Right lobe of liver (tissue), 6 donors: ENCODE measurements at regions not wholly inside any gene's neighbourhood (a gene's known extent, or its start where the extent isn't known, plus 50 kb on each side); places are given as distances from the start of the nearest gene placed in this dataset.

Experiments
- ATAC-seq, 4 donors: fragments of 200-7000 bp; cut with Tn5 transposase; one replicate each; pipeline ENCODE4 v1.9.1; 2020; ENCODE audit warnings: mild to moderate bottlenecking in 4 of 4, moderate library complexity in 4 of 4
- DNase-seq, 3 donors: peaks; one replicate each; pipeline ENCODE4 v3.0.0-alpha.2; 2020
- H3K27ac ChIP-seq, 3 donors: fragments of 200-600 bp; one replicate each; pipeline ENCODE4 v1.8.0; 2022
- H3K27me3 ChIP-seq, 2 donors: fragments of 200-600 bp; one replicate each; pipeline ENCODE4 v1.8.0; 2022
- H3K36me3 ChIP-seq, 4 donors: fragments of 200-600 bp; sonication (generic) in 1 of 4; one replicate each; pipeline versions ENCODE4 v1.5.1 to v1.8.0; 2017 to 2022; ENCODE audit warnings: control low read depth in 1 of 4
- H3K4me1 ChIP-seq, 4 donors: fragments of 200-600 bp; sonication (generic) in 1 of 4; one replicate each; pipeline versions ENCODE4 v1.5.1 to v1.8.0; 2017 to 2022; ENCODE audit warnings: control low read depth in 1 of 4
- H3K4me3 ChIP-seq, 3 donors: fragments of 200-600 bp; one replicate each; pipeline ENCODE4 v1.8.0; 2022
- H3K9me3 ChIP-seq, 4 donors: fragments of 200-600 bp; sonication (generic) in 1 of 4; one replicate each; pipeline versions ENCODE4 v1.5.1 to v1.8.0; 2017 to 2022; ENCODE audit warnings: control low read depth in 1 of 4
- POLR2A ChIP-seq: fragments of 450-650 bp; IDR thresholded peaks from one replicate; pipeline ENCODE4 v1.6.1; 2017; ENCODE audit warnings: antibody characterized with exemption, mild to moderate bottlenecking
- WGBS: methylation state at CpG from one replicate; pipeline ENCODE4 v1.1.6; 2018; ENCODE audit warnings: low coverage, low lambda C conversion rate; ENCODE audit not compliant: insufficient coverage; ENCODE audit errors: missing lambda C conversion rate; 5-methylcytosine and 5-hydroxymethylcytosine counted together
- intact Hi-C, 2 donors: fragments of 100-400 bp; cut with DNase I; formaldehyde crosslinking; loops; one replicate each; pipeline versions ENCODE4 v1.11.2 to v1.14.1; 2022
- TF ChIP-seq, protein P1 (sequence below), 4 donors: fragments of 200-600 bp in 3 of 4; fragments of 450-650 bp in 1 of 4; IDR thresholded peaks; one replicate each; pipeline versions ENCODE4 v1.5.1 to v1.8.0; 2016 to 2022; ENCODE audit warnings: antibody characterized with exemption in 4 of 4, mild to moderate bottlenecking in 2 of 4
- donor health status: DM: no; HTN: yes; CAD: no.
- donor health status: DM: no; HTN: no; CAD: no.
- donor health status: DM: no; HTN: no; CAD: no.
- donor health status: DM: no; HTN: yes; CAD: no.
- donor health status: DM: no; HTN: yes; CAD: no.

DNA sequence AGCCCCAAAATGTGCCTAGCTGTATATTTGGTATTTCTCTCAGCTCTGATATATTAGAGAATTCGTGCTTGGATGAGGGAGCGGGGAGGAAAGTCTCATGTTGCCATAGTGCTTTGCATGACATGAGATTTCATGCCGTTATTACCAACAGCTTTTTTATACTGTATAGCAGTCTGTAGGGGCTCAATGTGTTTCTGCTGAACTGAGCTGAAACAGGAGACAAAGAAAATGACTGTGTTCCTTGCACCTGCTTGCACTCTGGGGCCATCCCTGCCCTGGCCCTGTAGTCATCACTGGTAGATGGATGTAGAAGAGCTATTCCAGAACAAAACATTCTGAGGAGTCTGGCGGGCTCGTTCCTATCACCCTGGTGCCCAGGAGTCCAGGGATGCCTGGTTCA lies 128.0 kb upstream of the SASH1 start:
- Histone ChIP-seq H3K9me3 (no peaks in the 10 kb centered on the region), H3K27me3 (no peaks in the 10 kb centered on the region), H3K36me3 (no peaks in the 10 kb centered on the region), H3K4me1 (peaks cover 0 to 13% (median 0%) of the 10 kb centered on the region in 4 donors), H3K4me3 (no peak overlapping the region), H3K27ac (no peak overlapping the region)
- DNase-seq (no peak), ATAC-seq (no peak)
- TF ChIP-seq, protein P1, sequence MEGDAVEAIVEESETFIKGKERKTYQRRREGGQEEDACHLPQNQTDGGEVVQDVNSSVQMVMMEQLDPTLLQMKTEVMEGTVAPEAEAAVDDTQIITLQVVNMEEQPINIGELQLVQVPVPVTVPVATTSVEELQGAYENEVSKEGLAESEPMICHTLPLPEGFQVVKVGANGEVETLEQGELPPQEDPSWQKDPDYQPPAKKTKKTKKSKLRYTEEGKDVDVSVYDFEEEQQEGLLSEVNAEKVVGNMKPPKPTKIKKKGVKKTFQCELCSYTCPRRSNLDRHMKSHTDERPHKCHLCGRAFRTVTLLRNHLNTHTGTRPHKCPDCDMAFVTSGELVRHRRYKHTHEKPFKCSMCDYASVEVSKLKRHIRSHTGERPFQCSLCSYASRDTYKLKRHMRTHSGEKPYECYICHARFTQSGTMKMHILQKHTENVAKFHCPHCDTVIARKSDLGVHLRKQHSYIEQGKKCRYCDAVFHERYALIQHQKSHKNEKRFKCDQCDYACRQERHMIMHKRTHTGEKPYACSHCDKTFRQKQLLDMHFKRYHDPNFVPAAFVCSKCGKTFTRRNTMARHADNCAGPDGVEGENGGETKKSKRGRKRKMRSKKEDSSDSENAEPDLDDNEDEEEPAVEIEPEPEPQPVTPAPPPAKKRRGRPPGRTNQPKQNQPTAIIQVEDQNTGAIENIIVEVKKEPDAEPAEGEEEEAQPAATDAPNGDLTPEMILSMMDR (IDR thresholded peaks at IDR 0.05), result no peak
- TF ChIP-seq POLR2A, result no peak
- intact Hi-C loops, result no loop called here
- WGBS, result 89% methylated on average over 3 of the region's 5 CpGs

DNA sequence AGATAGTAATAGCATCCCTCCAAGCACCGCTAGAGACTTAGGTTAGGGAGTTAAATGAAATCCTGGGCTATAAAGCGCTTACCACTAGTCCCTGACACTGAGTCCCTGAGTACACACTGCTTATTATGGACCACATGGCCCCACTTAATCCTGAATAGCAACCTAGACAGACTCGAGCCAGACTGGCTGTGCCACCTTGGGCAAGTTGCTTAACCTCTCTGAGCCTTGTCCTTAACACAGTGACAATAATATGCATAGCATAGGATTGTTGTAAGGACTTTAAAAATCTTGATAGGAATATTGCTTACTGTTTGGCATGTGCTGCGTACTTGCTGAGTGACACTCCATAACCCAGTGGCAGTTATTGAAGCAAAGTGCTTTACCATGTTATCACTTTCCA lies 125.6 kb upstream of the SASH1 start:
- no peak for DNase-seq
- Histone ChIP-seq H3K27me3 (no peaks in the 10 kb centered on the region), H3K4me1 (peaks cover 0 to 13% (median 0%) of the 10 kb centered on the region in 4 donors), H3K27ac (no peak overlapping the region), H3K36me3 (no peaks in the 10 kb centered on the region), H3K9me3 (no peaks in the 10 kb centered on the region), H3K4me3 (no peak overlapping the region)
- TF ChIP-seq, protein P1 (IDR thresholded peaks at IDR 0.05), result no peak
- no peak for TF ChIP-seq POLR2A
- no peak for ATAC-seq
- intact Hi-C loops, result no loop called here
- 83% methylated on average over 1 of the region's 4 CpGs for WGBS

DNA sequence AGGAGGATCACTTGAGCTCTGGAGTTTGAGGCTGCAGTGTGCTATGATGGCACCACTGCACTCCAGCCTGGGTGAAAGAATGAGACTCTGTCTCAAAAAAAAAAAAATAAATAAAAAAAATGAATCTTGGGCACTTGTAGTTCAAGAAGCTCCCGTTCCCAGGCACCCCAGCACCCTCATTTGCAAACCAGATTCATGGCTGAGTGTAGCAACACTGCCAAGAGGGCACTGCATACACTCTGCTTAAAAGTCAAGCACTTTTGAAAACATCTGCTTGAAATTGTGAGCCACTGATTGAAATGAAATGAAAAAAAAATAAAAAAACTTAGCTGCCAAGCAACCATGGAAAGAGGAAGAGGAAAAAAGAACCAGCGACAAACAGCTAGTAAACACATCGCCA lies 124.7 kb upstream of the SASH1 start:
- intact Hi-C loops, result no loop called here
- Histone ChIP-seq H3K9me3 (no peaks in the 10 kb centered on the region), H3K27ac (no peak overlapping the region)

DNA sequence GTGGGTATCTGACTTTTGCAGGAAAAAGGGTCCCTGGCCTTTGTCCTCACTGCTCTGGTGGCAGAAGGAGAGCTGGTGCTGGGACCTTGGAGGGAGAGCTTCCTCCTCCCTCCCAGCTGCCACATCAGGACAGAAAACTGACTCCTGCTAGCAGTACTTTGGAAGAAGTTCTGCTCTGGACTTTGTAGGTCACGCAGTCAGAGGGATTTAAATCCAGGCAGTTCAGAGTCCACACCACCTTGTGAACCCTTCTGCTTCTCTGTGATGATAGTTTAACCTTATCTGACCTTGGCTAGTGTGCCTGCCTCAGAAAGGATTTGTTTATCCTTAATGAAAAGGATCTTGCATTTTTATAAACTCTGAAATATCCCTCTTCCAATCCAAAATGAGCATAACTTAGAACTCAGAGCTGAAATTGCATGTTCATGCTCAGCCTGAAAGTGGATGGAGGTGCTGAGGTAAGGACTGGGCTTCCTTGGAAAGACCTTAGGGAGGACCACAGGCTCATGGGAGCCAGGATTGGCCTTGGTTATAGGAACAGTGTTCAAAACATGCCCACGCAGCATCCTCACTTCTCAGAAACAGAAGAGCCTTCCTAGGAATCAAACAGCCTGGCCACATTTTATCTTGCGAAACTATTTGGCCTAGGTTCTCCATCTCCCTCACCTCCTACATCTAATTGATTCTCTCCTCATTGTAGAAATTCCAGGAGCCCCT lies 123.9 kb upstream of the SASH1 start:
- peak in 1 of 3 donors; percentile 49 for DNase-seq
- intact Hi-C loops, result no loop called here
- no peak overlapping the region for H3K4me3 ChIP-seq
- H3K36me3 ChIP-seq, result no peaks in the 10 kb centered on the region
- no peaks in the 10 kb centered on the region for H3K9me3 ChIP-seq
- 26% methylated on average over 3 of the region's 3 CpGs for WGBS
- H3K4me1 ChIP-seq, result peaks cover 0 to 13% (median 0%) of the 10 kb centered on the region in 4 donors
- no peaks in the 10 kb centered on the region for H3K27me3 ChIP-seq
- TF ChIP-seq, protein P1 (IDR thresholded peaks at IDR 0.05), result no peak
- TF ChIP-seq POLR2A, result no peak
- peak; percentile 53 to 98 (median 67) for ATAC-seq
- H3K27ac ChIP-seq, result no peak overlapping the region

More for the DNA sequence above, 124.7 kb upstream of the SASH1 start:
- TF ChIP-seq POLR2A, result no peak
- TF ChIP-seq, protein P1 (IDR thresholded peaks at IDR 0.05), result no peak
- Histone ChIP-seq H3K4me1 (peaks cover 0 to 13% (median 0%) of the 10 kb centered on the region in 4 donors), H3K36me3 (no peaks in the 10 kb centered on the region), H3K27me3 (no peaks in the 10 kb centered on the region), H3K4me3 (no peak overlapping the region)
- DNase-seq, result no peak
- 56% methylated on average over 3 of the region's 3 CpGs for WGBS
- ATAC-seq, result no peak
